GM18507 (cell line): ENCODE measurements at regions not wholly inside any gene's neighbourhood (a gene's known extent, or its start where the extent isn't known, plus 50 kb on each side); places are given as distances from the start of the nearest gene placed in this dataset.

Source experiments
- DNase-seq: peaks from one replicate; pipeline ENCODE4 v3.0.0; 2011; ENCODE audit warnings: low read depth; ENCODE audit not compliant: insufficient read length; ENCODE audit errors: extremely low spot score
- FAIRE-seq: peaks from 2 replicates; lab custom pipeline; 2011; peaks lifted over from hg19 to GRCh38; lab: Jason Lieb, UNC

DNA sequence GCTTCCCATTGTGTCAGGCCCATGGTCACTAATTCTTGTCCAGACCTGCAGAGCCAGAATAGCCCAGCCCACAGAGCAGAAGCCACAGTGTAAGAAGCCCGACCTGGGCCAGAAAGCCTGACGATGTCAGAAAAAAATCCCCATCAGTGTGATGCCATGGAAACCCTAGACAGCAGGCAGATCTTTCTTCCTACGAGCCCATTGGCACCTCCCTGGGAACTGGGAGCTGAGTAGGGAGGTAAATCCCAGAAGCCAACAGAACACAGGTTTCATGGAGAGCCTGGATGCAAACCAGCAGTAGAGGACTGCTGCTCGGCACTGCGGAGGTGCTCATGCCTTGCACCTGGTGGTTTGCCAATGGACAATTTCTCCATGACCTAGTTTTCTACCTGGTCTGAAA is 82.2 kb upstream of the SLC22A16 start:
- no peak for DNase-seq
- no peak for FAIRE-seq

DNA sequence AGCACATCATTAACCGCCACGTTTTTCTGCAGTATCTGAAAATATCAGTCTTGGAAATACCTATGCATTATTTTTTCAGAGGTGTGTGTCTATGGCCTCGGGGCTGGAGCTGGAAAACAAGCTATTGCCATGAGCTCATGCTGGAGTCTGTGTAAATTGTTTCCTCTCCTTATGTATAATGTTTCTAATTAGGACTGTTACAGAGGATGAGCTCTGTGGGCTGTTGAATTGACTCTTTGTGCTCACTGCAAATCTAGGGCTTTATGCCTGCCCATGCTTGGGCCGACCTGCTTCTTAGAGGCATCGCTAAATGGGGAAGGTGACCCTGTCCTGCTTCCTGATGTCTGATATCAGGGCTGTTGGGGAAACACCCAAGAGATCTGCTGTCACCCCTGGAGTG is 80.8 kb upstream of the SLC22A16 start:
- DNase-seq: no peak
- no peak for FAIRE-seq

DNA sequence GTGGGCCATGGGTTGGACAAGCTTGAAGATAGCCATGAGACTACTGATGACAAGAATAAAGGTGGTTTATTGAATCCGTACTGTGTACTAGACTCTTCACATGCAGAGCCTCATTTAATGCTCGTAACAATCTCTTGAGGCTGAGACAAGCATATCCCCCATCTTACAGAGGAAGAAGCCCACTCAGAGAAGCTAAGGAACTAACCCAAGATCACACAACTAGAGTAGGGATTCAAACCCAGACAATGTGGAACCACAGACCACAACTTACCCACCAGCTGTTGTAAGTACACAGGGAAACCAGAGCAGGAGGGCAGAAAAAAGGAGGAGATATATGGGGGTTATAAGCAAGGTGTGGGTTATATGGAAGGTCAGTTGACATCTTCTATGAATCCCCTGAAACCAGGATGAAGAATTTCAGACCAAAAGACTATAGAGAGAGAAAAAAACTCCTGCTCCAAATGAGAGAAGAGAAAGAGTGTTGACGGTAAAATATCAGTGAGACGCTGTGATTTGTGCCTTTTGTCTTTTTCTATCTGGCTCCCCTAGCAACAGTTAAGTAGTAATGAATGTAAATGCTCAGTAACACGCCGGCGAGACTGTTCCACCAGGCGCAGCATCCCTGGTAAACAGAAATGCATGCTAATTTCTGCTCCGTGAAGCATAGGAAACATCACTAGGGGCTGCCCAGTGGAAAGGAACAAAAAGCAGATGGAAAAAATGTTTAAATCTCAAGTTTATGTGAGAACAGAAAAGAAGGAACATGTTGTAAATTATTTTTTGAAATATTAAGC is 80.1 kb upstream of the SLC22A16 start:
- FAIRE-seq: no peak
- DNase-seq: no peak

DNA sequence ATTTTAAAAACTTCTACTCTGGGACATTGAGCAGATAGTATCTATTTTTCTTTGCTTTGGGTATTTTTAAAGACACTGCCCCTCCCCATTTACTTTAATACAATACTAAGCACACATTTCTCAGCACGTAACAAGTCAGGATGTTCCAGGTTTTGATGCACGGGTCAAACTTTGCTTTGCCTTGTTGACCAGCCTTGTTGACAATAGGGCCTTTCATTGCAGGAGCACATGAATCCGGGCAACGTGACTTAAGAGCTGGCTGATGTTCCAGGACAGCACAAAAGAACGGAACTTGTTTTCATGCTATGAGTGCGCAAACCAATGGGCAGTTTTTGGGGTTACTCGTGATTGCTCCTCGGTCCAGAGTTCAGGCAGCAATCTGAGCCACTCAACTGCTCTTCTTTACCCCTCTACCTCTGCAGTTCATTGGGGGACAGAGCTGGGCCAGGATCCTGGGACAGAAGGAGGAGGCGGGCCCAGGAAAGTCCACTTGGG is 78.6 kb upstream of the SLC22A16 start:
- FAIRE-seq (no peak), DNase-seq (no peak)

DNA sequence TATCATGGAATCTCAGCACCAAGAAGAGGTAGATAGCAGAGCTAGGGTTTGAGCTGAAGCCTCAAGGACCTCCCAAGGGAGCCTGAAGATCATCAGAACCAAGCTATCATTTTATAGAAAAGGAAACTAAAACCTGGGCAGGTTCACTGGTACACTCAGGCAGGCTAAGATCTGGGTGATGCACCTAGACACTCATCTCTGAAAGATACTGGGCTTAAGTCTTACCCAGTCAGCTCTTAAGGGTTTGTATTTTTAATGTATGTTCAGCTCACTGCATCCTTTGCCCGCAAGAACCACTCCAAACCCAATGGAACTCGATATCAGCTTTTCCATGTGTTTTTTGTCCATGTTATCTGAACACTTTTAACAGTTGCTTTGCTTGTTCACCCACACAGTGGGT is 78.0 kb upstream of the SLC22A16 start:
- no peak for FAIRE-seq
- DNase-seq: no peak

DNA sequence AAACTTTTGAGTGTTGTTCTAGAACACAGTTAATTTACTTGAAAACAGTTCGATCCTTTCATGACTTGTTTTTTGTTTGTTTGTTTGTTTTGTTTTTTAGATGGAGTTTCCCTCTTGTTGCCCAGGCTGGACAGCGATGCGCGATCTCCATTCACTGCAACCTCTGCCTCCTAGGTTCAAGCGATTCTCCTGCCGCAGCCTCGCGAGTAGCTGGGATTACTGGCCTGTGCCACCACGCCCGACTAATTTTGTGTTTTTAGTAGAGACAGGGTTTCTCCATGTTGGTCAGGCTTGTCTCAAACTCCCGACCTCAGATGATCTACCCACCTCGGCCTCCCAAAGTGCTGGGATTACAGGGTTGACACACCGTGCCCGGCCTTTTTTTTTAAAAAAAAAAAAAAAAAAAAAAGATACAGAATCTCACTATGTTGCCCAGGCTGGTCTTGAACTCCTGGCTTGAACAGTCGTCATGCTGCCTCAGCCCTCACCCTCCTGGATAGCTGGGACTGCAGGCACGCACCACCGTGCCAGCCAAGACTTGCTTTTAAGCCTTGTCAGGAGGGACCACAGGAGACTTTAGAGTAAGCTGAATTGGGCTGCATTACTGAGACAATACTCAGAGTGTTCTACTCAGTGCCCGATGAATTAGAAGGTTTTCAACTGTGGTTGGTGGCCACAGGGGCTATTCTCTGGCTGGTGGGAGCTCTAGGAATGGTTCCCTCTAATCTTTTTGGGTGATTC is 76.7 kb upstream of the SLC22A16 start:
- DNase-seq (no peak), FAIRE-seq (no peak)

DNA sequence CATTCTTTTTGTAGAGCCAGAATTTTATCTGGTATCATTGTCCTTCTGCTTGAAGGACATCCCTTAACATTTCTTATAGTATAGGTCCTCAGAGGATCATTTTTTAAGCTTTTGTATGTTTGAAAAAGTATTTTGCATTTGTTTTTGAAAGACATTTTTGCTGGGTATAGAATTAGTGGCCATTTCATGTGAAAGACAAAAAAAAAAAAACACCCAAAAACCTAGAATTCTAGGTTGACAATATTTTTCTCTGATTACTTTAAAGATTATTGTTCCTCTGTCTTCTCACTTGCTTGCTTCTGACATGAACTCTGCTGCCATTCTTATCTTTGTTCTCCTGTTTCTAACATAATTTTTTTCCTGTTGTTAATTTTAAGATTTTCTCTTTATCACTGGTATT is 75.7 kb upstream of the SLC22A16 start:
- no peak for FAIRE-seq

DNA sequence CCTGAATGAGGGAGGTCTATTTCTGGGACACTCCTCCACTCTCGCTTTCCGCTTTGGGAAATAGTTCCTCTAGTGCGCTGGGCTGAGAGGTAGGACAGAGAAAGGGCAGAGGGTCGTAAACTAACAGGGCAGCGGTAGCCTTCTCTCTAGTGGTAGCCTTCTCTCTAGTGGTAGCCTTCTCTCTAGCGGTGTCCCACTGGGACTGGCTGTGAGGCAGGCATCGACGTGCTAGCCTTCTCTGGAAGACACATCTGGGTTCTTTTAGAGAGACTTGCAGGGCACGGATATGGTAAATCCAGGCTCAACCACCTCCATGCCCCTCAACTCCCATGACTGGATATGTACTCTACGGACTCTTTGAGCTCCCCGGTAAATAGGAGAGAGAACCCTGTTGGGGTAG is 74.7 kb upstream of the SLC22A16 start:
- FAIRE-seq: no peak

More for the DNA sequence above, 75.7 kb upstream of the SLC22A16 start:
- DNase-seq: no peak

DNA sequence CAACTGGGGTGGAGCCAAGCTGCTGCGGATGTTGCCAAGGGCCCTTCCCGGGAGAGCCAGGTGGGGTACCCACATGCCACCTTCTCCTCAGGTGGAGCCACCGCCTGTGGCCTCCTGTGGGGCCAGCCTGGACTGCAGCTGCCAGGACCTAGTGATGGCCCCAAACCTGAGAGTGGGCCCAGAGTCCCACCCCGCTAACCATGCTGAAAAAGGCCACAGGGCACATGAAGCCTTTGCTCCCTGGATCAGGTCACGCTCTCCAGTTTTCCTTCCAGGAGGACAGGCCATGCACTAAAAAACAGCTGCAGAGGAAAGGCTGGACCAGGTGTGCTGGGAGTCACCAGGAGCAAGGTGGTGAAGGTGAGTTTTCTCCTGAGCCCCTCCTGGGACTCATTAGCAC is 73.9 kb upstream of the SLC22A16 start:
- FAIRE-seq (no peak), DNase-seq (no peak)

More for the DNA sequence above, 74.7 kb upstream of the SLC22A16 start:
- DNase-seq: no peak

DNA sequence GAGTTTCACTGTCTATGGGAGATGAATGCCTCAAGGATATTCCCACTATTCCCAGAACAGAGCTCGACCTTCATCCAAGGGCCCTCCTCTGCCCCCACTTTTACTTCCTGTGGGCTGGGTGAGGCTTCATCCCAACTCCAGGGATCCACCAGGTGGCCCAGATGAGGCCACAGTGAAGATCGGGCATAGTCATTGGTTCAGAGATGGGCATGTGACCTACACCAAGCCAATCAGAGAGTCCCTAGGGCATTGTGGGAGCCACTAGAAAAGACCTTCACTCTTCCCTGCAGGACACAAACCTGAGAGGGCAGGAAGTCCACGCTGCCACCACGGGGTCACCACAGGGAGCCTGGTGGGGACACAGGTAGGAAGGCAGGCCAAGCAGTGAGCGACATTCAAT is 72.9 kb upstream of the SLC22A16 start:
- no peak for DNase-seq
- no peak for FAIRE-seq

DNA sequence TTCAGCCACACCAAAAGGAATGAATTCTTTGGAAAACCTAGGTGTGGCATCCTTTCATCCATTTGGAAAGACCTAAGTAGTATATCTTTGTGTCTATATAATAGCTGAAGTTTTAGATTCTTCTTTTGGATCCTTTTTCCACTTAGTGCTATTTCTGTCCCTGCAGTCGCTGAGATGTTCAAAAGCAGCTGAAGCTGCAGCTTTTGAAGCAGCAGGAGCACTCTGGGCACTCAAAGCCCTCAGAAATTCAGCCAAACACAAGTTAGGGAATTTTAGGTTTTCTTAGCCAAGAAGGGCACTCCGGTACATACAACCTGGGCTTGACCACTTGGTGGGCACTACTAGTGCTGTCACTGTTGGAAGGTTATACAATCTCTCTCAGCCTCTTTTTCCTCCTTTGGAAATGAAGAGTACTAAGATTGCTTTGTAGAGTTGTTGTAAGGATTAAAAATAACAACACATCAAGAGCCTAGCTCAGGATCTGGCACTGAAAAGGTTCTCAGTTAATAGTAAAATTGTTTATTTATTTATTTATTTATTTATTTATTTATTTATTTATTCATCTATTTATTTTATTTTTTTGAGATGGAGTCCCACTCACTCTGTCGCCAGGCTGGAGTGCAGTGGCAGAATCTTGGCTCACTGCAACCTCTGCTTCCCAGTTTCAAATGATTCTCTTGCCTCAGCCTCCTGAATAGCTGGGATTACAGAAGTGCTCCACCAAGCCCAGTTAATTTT is 71.9 kb upstream of the SLC22A16 start:
- FAIRE-seq: no peak
- DNase-seq: no peak

DNA sequence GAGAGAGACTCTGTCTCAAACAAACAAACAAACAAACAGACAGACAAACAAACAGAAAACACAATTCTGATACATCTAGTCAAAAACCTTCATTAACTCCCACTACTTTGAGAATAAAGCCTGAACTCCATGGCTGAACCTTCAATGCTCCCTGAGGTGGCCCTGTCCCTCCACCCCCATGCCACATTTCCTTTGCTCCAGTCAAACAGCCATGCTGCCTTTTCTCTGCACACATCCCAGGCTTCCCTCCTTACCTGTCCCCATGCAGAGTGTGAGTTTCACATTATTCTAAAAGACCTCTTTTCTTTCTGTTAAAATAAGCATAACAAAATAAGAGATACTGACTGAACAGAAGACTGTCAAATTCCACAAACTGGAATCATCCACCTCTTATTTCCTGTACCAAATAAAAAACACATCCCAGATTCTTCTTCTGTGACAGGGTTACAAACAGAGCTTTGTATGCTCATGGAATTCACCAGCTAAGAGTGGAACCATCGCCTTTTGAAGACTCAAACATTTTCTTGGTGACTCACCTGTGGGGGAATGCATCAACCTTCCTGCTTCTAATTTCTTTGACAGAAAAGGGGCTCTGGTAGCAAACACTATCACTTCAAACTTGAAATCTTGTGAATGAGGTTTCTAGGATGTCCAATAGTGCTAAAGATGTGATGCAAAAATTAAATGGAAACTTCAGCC is 71.0 kb upstream of the SLC22A16 start:
- no peak for DNase-seq
- FAIRE-seq: no peak

DNA sequence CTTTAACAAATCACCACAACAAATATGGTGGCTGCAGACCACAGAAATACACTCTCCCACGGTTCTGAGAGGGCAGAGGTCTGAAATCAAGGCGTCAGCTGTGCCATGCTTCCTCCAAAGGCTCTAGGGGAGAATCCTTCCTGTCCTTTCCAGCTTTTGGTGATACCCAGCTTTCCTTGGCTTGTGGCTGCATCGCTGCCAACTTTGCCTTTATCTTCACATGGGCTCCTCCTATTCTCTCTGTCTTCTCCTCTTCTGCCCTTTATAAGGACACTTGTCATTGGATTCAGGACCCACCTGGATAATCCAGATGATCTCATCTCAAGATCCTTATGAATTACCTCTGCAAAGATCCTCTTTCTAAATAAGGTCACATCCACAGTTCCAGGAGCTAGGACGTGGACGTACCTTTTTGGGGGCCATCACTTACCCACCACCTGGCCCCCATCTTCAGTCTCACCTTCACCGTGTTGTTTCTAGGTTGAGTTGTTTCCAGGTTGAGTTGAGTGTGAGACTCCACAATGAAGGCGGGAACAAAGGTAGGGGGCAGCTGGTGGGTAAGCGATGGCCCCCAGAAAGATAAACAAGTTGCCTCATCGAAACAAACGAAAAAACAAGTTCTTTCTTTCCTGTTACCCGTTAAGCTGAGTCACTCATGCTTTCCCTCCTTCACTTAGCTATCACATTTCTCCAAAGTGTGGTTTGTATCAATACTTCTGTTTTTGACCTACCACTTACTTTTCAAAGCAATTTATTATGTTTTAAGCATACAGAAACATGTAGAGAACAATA is 68.9 kb upstream of the SLC22A16 start:
- DNase-seq (no peak), FAIRE-seq (no peak)

DNA sequence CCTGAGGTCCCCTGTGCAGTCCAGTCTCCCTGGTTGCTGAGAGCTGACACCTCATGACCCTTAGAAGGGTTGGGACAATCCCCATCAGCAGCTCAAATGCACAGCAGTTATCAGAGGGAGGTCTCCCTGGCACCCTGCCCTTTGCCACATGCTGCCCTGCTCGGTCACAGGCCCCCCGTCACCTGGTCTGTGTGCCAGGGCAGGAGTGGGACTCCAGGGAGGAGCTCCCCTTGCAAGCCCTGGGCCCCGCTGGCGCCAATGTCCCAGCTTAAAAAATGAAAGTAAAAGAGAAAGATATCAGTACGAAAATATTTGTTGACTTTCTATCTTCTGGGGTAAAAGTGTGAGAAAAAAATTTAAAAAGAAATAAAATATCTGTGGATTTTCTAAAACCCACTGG is 68.1 kb upstream of the SLC22A16 start:
- DNase-seq: no peak
- no peak for FAIRE-seq

DNA sequence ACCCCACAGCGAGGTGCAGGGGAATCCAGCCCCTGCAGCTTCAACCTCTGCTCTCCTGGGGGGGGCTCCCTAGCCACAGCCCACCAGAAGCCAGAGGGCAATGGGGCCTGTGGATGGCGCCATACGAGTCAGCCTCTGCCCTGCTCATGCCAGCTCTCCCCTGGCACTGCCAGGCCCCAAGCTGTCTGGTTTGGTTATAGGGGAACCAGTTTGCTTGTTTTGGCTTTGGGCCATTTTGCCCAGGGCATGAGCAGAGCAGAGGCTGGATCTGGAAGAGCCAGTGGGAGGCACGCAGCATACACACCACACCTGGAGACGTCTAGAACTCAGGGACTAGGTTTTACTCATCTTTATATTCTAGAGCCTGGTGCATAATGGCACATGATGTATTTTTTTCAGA is 66.7 kb upstream of the SLC22A16 start:
- no peak for FAIRE-seq
- DNase-seq: no peak

DNA sequence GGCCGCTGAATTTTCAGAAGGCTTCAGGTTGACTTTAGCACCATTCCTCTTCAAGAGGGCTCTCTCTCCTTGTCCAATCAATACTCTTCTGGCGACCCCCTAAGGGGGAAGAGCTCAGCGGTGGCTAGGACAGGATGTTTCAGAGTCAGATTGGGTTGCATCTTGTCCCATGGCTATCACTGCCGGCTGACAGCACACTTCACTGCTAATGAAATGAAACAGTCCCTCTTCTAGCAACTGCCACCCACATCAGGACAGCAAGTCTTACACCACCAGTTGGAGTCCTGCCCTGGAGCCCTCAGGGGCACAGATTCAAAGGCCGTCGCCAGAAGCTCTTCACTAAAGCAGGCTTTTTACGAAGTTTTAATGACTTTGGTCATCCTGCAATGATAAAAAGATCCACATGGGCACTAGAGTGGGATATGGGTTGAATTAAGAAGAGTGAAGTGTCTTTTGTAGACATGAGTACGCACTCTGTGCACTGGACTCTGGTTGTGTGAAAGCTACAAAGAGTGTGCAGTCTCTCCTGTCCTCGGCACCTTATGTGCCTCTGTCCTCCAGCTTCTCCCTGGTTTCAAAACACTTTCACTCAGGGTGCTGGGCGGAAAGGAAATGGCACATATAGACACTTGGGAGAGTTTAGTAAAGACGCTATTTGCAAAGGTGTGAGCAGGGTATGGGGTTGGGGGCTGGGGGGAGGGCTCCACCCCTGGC is 66.1 kb upstream of the SLC22A16 start:
- FAIRE-seq (no peak), DNase-seq (no peak)

DNA sequence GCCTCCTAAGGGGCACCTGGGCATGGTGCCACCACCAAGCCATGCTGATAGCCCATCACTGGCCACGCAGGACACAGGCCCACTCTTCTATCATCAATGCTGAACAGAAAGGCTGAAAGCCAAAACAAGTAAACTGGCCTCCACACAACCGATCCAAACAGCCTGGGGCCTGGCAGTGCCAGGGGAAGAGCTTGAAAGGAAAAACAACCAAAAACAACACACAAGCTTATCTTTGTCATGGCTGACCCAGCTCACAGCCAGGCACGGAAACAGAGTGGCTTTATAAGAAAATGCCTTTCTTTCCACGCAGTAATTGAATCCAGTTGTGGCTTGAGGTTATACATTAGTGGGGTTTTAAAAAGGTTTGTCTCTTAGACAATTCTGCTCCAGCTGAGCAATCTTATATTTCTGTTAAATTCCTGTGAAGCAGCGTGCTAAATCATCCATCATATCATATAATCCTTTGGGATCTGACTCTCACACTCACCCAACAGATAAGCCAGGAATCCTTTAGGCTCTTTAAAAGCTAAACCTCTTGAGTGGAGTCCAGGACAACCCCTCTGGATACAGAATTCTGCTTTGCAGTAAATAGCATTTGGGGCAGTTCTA is 65.4 kb upstream of the SLC22A16 start:
- DNase-seq: no peak
- no peak for FAIRE-seq
